GM21737 (cell line): ENCODE measurements at regions not wholly inside any gene's neighbourhood (a gene's known extent, or its start where the extent isn't known, plus 50 kb on each side); places are given as distances from the start of the nearest gene placed in this dataset.

ENCODE experiments used
- ATAC-seq: cut with Tn5 transposase; IDR thresholded peaks from one replicate; pipeline ENCODE4 v1.9.1; 2021; ENCODE audit warnings: mild to moderate bottlenecking, moderate library complexity; ENCODE audit not compliant: unreplicated experiment

DNA sequence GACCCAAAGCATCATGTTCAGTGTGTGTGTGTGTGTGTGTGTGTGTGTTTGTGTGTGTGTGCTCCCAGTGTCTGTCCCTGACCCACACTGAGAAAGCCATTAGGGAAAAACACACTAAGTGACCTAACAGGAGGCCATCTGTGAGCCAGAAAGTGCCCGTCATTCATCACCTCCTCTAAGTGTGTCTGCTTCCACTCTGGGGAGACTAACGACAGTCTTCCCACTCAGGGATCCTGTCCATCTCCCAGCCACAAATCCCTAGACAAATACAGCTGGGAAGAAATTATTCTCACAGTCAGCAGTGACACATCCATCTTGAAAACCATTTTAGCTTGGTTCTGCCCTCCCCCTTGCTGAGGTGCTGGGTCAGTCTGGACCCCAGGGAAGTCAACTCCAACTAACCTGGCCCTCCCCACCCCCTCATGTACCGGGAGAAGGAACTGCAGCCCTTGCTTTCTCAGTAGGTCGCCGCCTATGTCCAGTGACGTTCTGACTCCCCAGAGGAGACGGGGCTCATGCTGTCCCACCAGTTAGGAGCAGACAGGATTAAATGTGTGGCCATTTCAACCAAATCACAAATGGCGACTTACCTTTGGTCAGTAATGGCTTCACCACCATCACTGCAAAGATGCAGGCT, 296.5 kb upstream of the ZNF32 start:
- ATAC-seq: no peak

DNA sequence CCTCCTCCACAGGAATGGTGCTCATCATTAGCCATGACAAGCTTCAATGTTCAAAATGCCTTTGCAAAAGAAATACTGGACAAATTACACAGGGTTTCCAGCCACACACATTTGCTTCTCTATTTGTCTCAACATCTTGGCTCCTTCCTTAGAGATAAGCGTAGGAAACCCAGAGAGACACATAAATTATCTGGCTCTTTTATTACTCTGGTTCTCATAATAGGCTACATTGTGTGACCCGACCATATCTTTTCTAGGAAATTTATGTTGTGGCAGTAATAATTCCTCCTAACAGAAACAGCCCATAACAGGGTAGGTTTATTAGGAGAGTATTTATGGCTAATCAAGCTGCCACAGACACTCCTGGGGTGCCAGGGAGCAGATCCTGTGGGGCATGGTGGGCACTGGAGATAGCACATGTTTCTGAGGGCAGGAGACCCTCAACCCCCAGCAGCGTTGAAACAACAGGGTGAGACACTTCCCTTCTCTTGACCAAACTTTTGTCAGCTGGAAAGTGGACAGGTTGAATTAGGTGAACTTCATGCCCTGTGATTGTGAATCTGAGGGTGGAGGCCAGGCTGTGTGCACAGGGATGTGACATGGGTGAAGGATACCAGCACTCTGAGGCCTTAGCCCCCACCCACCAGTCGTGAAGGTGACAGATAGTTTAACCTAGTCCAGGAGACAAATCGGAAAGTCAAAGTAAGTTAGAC, 295.9 kb upstream of the ZNF32 start:
- no peak for ATAC-seq

DNA sequence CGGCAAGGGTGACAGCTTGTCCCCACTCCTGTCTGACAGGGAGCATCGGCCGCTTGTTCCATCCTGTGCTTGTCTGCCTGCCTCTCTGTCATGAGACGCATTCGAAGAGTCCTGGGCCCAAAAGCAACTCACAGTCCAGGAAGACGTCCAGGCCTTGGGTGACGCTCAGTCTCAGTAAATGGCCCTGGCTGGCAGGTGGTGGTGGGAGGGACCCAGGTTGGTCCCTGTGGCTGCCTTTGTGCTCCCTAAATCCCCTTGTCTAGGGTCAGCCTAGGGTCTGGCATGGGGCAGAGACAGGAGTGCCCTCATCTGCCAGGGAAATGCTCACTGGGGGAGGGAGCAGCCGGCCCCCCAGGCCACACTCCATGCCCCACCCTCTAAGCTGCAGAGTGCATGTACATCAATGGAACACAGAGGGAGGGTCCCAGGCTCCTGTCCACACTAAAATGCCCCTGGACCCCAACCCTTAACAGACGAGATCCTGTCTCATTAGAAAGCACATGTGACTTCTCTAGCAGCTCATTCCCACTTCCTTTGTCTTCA, 295.2 kb upstream of the ZNF32 start:
- no peak for ATAC-seq

DNA sequence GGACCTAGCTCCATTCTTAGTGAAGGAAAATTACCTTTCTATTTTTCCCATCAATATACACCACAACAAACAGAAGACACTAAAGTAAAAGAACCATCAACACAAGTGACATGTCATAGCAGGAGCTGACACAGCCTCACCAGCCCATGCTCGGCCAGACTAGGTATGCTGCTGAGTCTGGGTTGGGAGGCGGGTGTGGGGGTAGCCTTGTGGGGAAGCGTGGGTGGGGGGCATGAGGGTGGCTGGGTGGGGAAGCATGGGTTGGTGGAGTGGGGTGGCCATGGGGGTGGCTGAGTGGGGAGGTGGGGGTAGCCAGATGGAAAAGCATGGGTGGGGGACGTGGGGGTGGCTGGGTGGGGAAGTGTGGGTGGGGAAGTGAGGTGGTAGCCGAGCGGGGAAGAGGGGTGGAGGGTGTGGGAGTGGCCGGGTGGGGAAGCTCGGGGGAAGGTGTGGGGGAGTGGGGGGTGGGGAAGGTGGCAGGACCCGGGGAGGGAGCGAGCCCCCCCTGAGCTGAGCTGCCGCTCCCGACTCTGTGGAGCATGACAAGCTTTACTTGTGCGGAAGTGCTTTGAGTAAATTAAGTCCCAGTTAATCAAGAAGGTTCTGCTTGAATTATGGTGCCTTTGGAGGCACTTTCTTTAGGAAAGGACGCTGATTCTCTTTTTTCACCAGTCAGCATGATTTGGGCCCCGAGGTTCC, 294.6 kb upstream of the ZNF32 start:
- ATAC-seq: no peak

DNA sequence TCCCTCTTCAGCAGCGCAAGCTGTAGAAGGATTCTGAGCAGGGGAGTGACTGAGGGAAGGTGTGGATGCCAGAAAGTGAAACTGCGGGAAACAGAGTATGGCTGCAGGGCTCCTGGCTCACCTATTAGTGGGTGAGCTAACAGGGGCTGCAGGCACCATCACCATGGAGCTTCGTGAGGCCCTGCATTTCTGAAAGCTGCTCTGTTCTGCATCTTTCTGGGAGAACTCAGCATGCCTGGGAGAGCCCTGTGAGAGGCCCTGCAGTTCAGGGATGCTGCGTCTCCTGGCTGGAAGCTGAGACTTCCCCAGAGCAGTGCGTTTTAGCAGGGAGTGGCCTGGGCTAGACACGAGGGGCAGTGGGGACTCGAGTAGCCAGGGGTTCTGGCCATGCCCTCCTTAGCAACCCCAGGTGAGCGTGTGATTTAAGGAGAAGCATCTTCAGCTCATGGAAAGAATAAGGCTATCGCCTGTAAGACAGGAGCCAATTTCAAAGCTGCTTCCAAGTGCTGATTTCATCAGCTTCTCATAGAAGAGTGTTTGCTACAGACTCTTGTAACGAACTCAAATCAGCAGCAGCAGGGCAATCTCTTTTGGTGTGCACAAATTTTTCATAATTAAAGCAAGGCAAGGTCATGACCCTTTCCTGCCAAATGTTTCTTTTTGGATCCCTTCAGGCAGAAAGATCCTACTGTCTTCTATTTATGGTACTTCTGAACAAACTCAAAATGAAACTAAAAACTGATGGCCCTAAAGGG, 293.6 kb upstream of the ZNF32 start:
- no peak for ATAC-seq

DNA sequence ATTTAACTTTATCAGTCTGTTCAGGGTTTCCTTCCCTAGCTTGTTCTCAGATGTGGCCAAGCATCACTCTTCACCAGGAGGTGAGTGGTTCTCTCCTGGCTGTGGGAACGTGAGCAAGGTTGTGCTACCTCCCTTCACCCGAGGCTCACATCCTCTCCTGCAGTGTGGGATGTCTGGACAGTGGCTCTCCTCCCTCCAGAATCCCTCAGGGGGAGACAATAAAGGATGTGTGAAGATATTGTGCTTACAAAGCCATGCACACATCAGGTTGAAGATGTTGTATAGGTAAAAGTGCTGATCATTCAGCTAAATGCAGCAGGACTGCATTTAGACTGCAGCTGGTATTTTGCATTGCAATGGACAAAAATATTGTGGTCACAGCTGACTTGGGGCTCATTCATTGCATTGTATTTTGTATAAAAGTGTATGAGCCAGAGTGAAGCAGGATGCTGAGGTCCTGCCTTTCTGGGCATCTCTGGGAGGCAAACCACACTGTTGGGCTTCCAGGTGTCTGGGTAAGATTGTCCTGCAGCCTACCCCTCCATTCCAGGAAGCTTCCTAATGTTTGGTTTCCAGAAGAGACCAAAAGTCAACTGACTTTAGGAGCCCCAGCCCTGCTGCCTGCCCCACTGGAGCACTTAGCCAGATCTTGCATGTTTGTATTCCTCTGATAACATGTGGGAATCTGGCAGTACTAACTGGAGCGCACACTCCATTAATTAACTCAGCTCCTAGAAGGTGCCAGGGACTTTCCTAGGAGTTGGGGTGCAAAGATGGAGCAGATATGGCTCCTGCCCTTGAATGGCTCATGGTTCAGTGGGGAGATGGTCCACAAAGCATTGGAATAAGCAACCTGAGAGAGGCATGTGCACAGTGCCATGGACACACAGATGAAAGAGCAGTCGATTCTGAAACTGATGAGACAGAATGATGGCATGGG, 292.5 kb upstream of the ZNF32 start:
- no peak for ATAC-seq

DNA sequence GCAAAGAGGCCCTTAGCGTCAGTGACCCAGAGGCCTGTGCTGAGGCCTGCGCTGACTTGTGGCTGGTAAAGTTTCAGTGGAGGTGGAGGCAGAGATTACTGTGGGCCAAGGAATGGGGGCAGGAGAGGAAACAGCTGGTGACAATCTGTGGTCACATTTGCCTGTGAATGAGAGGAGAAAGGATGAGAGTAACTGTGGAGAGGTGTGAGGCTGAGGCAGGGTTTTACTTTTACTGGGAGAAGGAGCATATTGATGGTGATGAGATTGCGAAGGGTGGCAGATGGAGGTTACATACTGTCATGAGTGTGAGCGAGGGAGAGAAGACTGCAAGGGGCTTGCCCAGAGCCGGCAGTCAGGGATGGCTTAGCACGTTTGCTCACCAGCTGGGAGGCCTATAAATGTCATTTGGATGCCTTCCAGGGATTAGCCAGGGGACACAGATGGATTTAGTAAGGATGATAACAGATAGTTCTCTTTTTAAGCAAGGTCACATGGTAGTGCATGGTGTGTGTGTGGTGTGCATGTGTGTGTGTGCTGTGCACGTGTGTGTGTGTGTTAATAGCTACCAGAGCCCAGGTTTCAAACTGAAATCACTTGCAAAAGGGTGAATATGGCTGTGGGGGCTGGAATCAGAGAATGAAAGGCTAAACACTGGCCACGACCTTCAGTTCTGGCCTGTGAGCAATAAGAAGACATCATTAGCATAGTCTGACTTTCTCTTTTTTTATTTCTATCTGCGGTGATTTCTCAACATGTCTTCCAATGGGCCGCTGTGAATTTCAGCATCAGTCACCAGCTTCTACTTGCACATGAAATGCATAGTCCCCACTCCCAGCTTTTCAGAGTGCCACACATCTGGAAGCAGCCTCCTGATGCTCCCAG, 291.5 kb upstream of the ZNF32 start:
- ATAC-seq: no peak

DNA sequence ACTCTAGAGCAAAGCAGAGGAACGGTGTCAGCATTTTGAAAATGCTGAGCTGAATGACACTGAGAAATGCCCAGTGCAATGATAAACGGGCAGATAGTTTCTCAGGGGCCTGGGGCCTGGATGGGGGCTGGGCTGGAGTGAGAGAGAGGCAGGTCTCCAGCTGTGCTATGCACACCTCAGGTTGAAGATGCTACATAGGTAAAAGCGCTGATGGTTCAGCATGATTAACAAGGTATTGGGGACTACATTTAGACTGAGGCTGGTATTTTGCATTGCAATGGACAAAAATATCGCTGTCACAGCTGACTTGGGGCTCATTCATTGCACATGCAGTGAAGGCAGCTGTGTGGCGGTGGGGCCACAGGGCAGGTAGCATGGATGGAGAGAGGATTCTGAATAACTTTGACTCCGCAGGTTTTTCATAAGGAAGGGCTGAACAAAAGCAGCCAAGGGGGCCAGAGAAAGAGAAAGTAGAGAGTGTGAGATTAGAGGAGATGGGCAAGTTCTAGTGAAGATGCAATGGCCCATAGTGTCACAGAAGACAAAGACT, 290.8 kb upstream of the ZNF32 start:
- no peak for ATAC-seq

DNA sequence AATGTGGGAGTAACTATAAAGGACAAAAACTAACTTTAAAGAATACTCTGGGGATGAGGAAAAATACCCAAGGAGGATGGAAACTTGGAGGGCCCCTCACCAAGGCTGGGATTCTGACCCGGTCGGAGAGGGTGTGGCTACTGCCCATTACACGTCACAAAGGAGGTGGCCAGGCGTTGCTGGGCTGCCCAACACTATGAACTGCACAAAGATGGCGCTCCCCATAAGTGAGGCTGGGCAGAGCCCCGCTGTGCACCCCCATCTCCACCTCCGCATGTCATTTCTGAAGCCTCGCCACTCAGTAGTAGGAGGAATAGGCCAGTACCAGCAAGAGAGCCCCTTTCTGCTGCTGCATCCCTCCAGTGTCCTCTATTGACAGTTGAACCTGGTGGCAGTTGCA, 290.1 kb upstream of the ZNF32 start:
- no peak for ATAC-seq

DNA sequence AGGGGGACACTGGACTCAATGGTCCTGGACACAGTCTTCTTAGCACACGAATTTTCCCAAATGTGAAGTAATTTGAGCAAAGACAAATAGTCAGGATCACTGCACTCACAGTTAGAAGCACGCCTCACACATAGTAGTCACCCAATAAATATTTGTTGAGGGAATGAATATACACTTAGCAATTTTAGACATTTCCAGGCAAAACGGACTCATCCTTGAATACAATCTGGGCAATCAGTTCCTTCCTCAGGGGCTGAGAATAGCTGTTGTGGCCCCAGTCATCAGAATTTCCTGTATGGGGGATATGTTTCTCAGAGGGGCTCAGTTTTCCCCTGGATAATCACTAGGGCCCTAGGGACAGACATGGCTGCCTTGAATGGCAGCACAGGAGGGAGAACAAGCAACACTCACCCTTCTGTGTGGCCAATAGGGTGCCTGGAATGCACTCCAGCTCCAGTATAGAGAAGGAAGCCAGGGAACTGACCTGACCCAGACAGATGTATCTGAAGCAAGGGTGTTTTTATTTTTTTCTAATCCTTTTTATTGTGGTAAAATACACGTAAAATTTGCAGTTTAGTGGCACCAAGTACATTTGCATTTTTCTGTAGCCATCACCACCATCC, 282.7 kb upstream of the ZNF32 start:
- ATAC-seq: no peak

DNA sequence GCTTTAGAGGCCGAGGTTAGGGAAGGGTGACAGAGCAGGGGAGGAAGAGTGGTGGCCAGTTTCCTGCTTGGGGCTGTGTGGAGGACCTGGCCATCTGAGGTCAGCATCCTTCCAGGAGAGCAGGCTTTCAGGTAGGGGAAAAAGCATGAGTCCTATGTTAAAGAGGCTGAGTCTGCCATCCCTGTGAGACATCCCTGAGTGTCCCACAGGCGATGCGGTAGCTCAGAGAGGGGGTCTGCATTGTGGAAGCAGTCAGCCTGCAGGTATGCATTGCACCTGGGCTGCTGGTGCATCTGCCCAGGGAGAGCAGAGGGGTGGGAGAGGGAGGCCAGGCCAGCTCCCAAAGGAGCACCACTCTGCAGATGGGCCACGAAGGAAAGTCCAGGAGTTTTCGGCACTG, 282.1 kb upstream of the ZNF32 start:
- ATAC-seq: no peak

DNA sequence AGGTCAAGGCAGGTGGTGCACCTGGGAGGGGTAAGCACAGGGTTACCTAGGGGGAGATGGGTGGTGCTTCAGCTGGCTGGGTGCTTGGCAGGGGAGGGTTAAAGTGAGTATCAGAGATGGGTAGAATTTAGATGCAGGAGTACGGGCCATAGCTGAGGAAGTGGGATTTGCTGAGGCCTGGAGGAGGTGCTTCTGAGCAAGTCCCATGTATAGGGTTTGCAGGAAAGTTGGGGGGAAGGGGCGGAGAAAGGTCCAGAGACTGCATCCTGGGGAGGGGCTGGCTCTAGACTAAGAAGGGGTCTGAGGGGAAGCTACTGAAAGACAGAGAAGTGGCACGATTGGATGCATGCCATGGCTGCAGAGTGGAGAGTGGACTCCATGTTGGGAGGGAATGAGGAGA, 281.6 kb upstream of the ZNF32 start:
- ATAC-seq: no peak

DNA sequence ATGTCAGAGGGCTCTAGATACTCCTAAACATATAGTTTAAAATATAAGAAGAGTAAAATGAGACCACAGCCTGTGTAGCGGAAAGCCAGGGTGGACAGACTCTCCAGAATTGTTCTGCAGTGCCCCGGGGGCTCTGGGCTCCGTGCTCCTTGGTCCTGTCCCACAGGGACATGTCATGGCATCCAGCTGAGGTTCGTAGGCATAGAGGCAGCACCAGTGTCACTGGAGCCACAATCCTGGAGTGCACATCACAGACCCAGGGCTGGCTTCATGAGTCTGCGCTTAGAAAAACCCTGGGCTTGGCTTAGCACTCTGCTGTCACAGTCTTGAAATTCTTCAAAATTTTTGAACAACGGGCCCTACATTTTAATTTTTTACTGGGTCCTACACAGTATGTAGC, 280.4 kb upstream of the ZNF32 start:
- no peak for ATAC-seq

DNA sequence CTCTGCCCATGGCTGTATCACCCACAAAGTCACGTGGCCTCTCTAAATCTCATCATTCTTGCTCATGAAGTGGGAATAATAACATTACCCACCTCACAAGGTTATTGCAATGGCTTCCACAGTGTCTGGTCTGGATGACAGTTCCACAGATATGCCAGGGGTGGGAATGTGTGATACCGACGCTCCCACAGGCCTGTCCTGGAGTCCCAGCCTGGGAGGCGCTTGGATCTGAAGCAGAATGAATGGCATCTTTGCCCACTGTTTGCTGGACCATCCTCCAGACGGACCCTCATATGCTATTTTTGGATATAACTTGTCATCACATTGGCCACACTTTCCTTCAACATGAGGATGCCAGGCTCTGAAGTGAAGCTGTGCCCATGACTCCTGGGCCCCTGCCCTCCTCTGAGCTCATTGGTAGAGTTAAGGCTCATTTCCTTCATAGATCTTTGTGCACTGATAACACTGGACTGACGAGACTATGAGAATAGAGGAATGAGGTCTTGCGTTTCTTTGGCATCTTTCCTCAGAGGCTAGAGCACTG, 279.8 kb upstream of the ZNF32 start:
- no peak for ATAC-seq

DNA sequence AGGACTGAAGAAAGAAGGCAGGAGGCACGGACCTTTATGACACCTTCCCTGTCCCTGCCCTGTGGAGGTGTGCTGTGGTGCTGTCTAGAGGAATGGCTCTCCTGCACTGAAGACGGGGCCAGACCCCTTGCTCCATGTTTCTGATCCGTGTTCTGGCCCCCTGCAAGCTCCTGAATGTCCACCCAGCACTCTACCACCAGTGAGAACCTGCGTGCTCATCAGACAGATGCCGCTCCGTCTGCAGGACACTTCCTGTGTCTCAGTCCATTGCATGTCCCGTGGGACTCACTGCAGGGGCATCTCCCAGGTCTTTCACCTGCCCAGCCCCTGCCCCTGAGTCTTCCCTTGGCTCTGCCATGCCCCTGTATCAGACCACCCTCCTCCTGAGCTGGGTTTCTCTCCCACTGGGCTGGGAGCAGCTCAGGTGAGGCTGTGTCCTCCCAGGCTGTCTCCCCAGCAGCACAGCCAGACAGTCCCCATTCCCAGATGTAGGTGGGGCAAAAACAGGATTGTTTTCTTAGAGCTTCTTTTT, 278.3 kb upstream of the ZNF32 start:
- no peak for ATAC-seq

DNA sequence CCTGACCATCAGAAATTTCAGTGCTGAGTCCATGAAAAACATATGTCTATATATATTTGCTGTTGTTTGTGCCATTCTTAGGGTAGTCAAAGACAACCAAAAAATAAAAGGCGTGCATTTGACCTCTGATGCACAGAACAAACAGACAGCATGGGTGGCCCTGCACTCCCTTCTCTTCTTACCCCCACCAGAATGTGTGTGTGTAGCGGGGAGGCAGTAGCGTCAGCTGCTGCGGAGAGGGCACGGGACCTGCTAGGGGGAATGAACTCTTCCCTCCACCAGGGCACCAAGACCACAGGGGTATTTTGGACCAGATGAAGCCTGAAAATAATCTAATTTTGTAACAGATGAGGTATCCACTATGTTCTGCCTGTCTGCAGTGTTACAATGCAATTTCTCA, 277.7 kb upstream of the ZNF32 start:
- no peak for ATAC-seq

DNA sequence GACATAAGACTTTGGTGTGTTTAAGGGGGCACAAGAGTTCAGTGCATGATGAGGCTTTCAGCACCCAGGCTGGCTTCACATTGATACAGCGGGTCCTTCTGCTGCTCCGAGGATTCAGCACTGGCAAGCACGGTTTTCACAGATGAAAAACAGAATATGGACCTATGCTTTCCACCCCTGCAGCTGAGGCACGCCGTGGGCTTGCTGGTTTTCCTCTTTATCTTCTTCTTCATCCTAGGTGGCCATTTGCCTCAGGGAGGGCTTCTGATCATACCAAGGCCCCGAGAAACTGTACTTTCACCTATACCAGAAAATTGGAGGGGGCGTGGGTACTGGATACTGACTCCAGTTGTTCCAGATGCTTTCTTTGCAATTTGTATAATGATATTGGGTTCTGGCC, 277.1 kb upstream of the ZNF32 start:
- ATAC-seq: no peak

DNA sequence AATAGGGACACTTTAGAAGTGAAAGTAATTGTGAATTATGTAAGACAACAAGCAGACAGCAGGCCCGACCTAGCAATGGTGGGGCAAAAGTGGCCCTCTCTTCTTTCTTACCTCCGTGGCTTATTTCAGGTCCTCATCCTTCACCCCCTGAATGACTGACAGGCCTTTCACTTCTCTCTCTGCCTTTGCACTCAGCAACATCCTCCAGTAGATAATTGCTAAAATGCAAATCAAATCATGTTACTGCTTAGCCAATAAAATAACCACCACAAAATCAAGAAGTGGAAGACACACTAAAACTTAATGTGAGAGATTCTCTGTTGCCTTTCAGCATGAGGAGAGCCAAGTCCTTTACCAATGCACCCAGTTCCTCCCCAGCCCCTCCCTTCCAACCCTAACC, 274.6 kb upstream of the ZNF32 start:
- ATAC-seq: no peak
